ENCODE measurements at regions not wholly inside any gene's neighbourhood (a gene's known extent, or its start where the extent isn't known, plus 50 kb on each side); places are given as distances from the start of the nearest gene placed in this dataset.

- TF ChIP-seq, protein P1, sequence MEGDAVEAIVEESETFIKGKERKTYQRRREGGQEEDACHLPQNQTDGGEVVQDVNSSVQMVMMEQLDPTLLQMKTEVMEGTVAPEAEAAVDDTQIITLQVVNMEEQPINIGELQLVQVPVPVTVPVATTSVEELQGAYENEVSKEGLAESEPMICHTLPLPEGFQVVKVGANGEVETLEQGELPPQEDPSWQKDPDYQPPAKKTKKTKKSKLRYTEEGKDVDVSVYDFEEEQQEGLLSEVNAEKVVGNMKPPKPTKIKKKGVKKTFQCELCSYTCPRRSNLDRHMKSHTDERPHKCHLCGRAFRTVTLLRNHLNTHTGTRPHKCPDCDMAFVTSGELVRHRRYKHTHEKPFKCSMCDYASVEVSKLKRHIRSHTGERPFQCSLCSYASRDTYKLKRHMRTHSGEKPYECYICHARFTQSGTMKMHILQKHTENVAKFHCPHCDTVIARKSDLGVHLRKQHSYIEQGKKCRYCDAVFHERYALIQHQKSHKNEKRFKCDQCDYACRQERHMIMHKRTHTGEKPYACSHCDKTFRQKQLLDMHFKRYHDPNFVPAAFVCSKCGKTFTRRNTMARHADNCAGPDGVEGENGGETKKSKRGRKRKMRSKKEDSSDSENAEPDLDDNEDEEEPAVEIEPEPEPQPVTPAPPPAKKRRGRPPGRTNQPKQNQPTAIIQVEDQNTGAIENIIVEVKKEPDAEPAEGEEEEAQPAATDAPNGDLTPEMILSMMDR (IDR thresholded peaks at IDR 0.05; ENCODE audit: insufficient read depth, low read depth, low read length), result no peak
- TF ChIP-seq EZH2 (IDR thresholded peaks at IDR 0.05; ENCODE audit: insufficient read depth, low read length), result no peak
Measured at GRCh38 chr6:95228636-95229035, 348.7 kb upstream of the MANEA start.

All from astrocyte (in vitro differentiated cells and primary cell).